ENCODE measurements at regions not wholly inside any gene's neighbourhood (a gene's known extent, or its start where the extent isn't known, plus 50 kb on each side); places are given as distances from the start of the nearest gene placed in this dataset.

- Histone ChIP-seq H3F3A (ENCODE audit: low read depth) (no peaks in the 10 kb centered on the region), H3K4me3 (ENCODE audit: low read length, poor library complexity, severe bottlenecking) (no peak overlapping the region), H3K36me3 (ENCODE audit: insufficient read depth, low read length) (no peaks in the 10 kb centered on the region), H3K4me2 (ENCODE audit: low read depth, low read length, poor library complexity, severe bottlenecking) (no peak overlapping the region), H3K27me3 (ENCODE audit: insufficient read depth, low read length, poor library complexity, severe bottlenecking) (no peaks in the 10 kb centered on the region), H4K20me1 (ENCODE audit: insufficient read depth, low read length, poor library complexity, severe bottlenecking) (no peaks in the 10 kb centered on the region), H3K79me2 (ENCODE audit: insufficient read depth, low read length) (no peaks in the 10 kb centered on the region), H3K9me2 (replicated peaks; ENCODE audit: low read depth, low read length) (no peaks in the 10 kb centered on the region), H2AFZ (ENCODE audit: low read length) (no peak overlapping the region), H3K9me3 (ENCODE audit: insufficient read depth, low read depth, low read length) (0 out of 2 replicates have a peak, but pooled peaks cover 4% of the 10 kb centered on the region), H3K4me1 (ENCODE audit: insufficient read depth, low read length, poor library complexity, severe bottlenecking) (no peaks in the 10 kb centered on the region), H3K9ac (ENCODE audit: low read depth, low read length, poor library complexity, severe bottlenecking) (no peak overlapping the region)
- TF ChIP-seq CTCF (conservative IDR thresholded peaks at IDR 0.05; ENCODE audit: low read length) = no peak
- TF ChIP-seq EZH2phosphoT487 (IDR thresholded peaks at IDR 0.05; ENCODE audit: borderline replicate concordance) = no peak
Observed at GRCh38 chr9:29865764-29866313, 2292.6 kb upstream of the C9orf72 start.

DNA sequence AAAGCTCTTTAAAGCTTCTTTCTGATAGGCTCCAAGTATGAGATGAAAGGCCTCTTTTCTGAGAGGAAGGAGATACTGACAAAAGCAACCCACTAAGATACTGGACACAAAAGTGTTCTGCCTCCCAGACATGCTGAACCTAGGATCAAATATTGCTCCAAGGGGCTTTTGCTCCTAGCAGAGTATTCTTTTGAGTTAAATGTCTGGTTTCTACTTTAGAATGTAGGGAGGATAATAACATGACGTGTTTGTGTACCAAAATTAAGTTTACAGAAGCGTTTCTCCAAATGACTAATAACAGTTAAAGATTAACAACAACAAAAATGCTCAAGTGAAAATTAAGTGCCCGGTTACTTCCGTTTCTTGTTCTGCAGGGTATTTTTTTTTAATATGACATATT is 2293.3 kb upstream of the C9orf72 start:
- H3K79me2 ChIP-seq (ENCODE audit: insufficient read depth, low read length) = no peaks in the 10 kb centered on the region
- no peaks in the 10 kb centered on the region for H3K4me1 ChIP-seq (ENCODE audit: insufficient read depth, low read length, poor library complexity, severe bottlenecking)
- no peaks in the 10 kb centered on the region for H3K36me3 ChIP-seq (ENCODE audit: insufficient read depth, low read length)
- no peak overlapping the region for H2AFZ ChIP-seq (ENCODE audit: low read length)
- H3K9ac ChIP-seq (ENCODE audit: low read depth, low read length, poor library complexity, severe bottlenecking) = no peak overlapping the region
- H4K20me1 ChIP-seq (ENCODE audit: insufficient read depth, low read length, poor library complexity, severe bottlenecking) = no peaks in the 10 kb centered on the region
- no peak for TF ChIP-seq EZH2phosphoT487 (IDR thresholded peaks at IDR 0.05; ENCODE audit: borderline replicate concordance)
- TF ChIP-seq CTCF (conservative IDR thresholded peaks at IDR 0.05; ENCODE audit: low read length) = no peak
- no peaks in the 10 kb centered on the region for H3K9me2 ChIP-seq (replicated peaks; ENCODE audit: low read depth, low read length)
- H3K4me3 ChIP-seq (ENCODE audit: low read length, poor library complexity, severe bottlenecking) = no peak overlapping the region
- no peaks in the 10 kb centered on the region for H3F3A ChIP-seq (ENCODE audit: low read depth)
- no peak overlapping the region for H3K4me2 ChIP-seq (ENCODE audit: low read depth, low read length, poor library complexity, severe bottlenecking)
- H3K9me3 ChIP-seq (ENCODE audit: insufficient read depth, low read depth, low read length) = 0 out of 2 replicates have a peak, but pooled peaks cover 4% of the 10 kb centered on the region
- H3K27me3 ChIP-seq (ENCODE audit: insufficient read depth, low read length, poor library complexity, severe bottlenecking) = no peaks in the 10 kb centered on the region

GRCh38 chr9:29873579-29873978 is 2300.3 kb upstream of the C9orf72 start:
- no peaks in the 10 kb centered on the region for H3F3A ChIP-seq (ENCODE audit: low read depth)
- no peaks in the 10 kb centered on the region for H3K79me2 ChIP-seq (ENCODE audit: insufficient read depth, low read length)
- no peaks in the 10 kb centered on the region for H4K20me1 ChIP-seq (ENCODE audit: insufficient read depth, low read length, poor library complexity, severe bottlenecking)
- no peaks in the 10 kb centered on the region for H3K27me3 ChIP-seq (ENCODE audit: insufficient read depth, low read length, poor library complexity, severe bottlenecking)
- H3K9me3 ChIP-seq (ENCODE audit: insufficient read depth, low read depth, low read length) = 0 out of 2 replicates have a peak, but pooled peaks cover 4% of the 10 kb centered on the region
- H3K36me3 ChIP-seq (ENCODE audit: insufficient read depth, low read length) = no peaks in the 10 kb centered on the region
- TF ChIP-seq EZH2phosphoT487 (IDR thresholded peaks at IDR 0.05; ENCODE audit: borderline replicate concordance) (no peak), CTCF (conservative IDR thresholded peaks at IDR 0.05; ENCODE audit: low read length) (no peak)
- no peaks in the 10 kb centered on the region for H3K9me2 ChIP-seq (replicated peaks; ENCODE audit: low read depth, low read length)
- H3K4me3 ChIP-seq (ENCODE audit: low read length, poor library complexity, severe bottlenecking) = no peak overlapping the region
- H3K4me2 ChIP-seq (ENCODE audit: low read depth, low read length, poor library complexity, severe bottlenecking) = no peak overlapping the region
- H3K9ac ChIP-seq (ENCODE audit: low read depth, low read length, poor library complexity, severe bottlenecking) = no peak overlapping the region
- H2AFZ ChIP-seq (ENCODE audit: low read length) = no peak overlapping the region
- no peaks in the 10 kb centered on the region for H3K4me1 ChIP-seq (ENCODE audit: insufficient read depth, low read length, poor library complexity, severe bottlenecking)

All from Loucy (cell line).